DOHH2 (cell line): ENCODE measurements at regions not wholly inside any gene's neighbourhood (a gene's known extent, or its start where the extent isn't known, plus 50 kb on each side); places are given as distances from the start of the nearest gene placed in this dataset.

Source experiments
- CTCF ChIP-seq: fragments of 200-600 bp; sonication (generic); IDR thresholded peaks from one replicate; pipeline ENCODE4 v1.5.1; 2014; ENCODE audit warnings: antibody characterized with exemption, mild to moderate bottlenecking, low read depth, low read length; ENCODE audit not compliant: poor library complexity, severe bottlenecking
- EZH2phosphoT487 ChIP-seq: fragments of 200-600 bp; sonication (generic); IDR thresholded peaks from 2 replicates; pipeline ENCODE4 v1.6.1; 2017; ENCODE audit warnings: borderline replicate concordance, mild to moderate bottlenecking, antibody characterized with exemption, low read length, moderate library complexity, mixed read lengths

- TF ChIP-seq CTCF (no peak), EZH2phosphoT487 (no peak)
These were observed 1329.7 kb upstream of the SLC39A10 start for GRCh38 chr2:194327196-194327888.
